GM12878 (cell line): ENCODE measurements at regions not wholly inside any gene's neighbourhood (a gene's known extent, or its start where the extent isn't known, plus 50 kb on each side); places are given as distances from the start of the nearest gene placed in this dataset.

Source experiments
- ATAC-seq: fragments of 200-7000 bp; cut with Tn5 transposase; 3 replicates; pipeline ENCODE4 v1.9.1; 2020; ENCODE audit warnings: mild to moderate bottlenecking, moderate library complexity
- BruUV-seq: library from RNA; stranded (reverse); fragments of 400-500 nt; replicated peaks from 2 replicates; lab custom pipeline; 2021; lab: Mats Ljungman, UMichigan
- CTCF ChIA-PET: fragments of 300-600 bp; sonication (Branson Sonifier 250); formaldehyde crosslinking; extraction: SDS; loops from one replicate; lab custom pipeline; 2021; ENCODE audit warnings: inconsistent platforms; lab: Yijun Ruan, JAX
- POLR2A ChIA-PET: fragments of 350-600 bp; formaldehyde crosslinking; extraction: SDS; loops from one replicate; lab custom pipeline; 2021; ENCODE audit warnings: inconsistent platforms; lab: Charles Lee
- RAD21 ChIA-PET: fragments of 300-600 bp; sonication (Branson Sonifier 250); formaldehyde crosslinking; loops from one replicate; lab custom pipeline; 2023; ENCODE audit warnings: antibody characterized with exemption; ENCODE audit not compliant: unreplicated experiment; lab: Charles Lee
- SMC1A ChIA-PET: fragments of 300-600 bp; sonication (Branson Sonifier 250); formaldehyde crosslinking; loops from one replicate; lab custom pipeline; 2023; ENCODE audit not compliant: unreplicated experiment, uncharacterized antibody; lab: Charles Lee
- DNase-seq: peaks from one replicate; pipeline ENCODE4 v3.0.0-alpha.2; 2011; ENCODE audit warnings: low read depth, low spot score
- FAIRE-seq: peaks from 3 replicates; lab custom pipeline; 2011; peaks lifted over from hg19 to GRCh38; lab: Jason Lieb, UNC
- H2AFZ ChIP-seq: 2 replicates; pipeline ENCODE4 v1.6.0; 2011; ENCODE audit warnings: low read depth, low read length, control low read depth; ENCODE audit not compliant: control insufficient read depth
- H3K27ac ChIP-seq: 2 replicates; pipeline ENCODE4 v1.5.1; 2011; ENCODE audit warnings: control low read depth; ENCODE audit not compliant: control insufficient read depth, insufficient read depth
- H3K27me3 ChIP-seq, 2 experiments: replicated peaks in 1 of 2; 2 replicates each; pipeline versions ENCODE4 v1.6.0 to v1.6.1; 2011; ENCODE audit warnings: low read length in 1 of 2; ENCODE audit not compliant: control insufficient read depth in 2 of 2, insufficient read depth in 2 of 2
- H3K36me3 ChIP-seq, 2 experiments: 2 replicates each; pipeline ENCODE4 v1.5.1; 2011; ENCODE audit warnings: low read length in 1 of 2; ENCODE audit not compliant: control insufficient read depth in 2 of 2, insufficient read depth in 2 of 2
- H3K4me1 ChIP-seq: 2 replicates; pipeline ENCODE4 v1.6.1; 2011; ENCODE audit warnings: mild to moderate bottlenecking, low read length, moderate library complexity, mixed read lengths; ENCODE audit not compliant: control insufficient read depth, insufficient read depth
- H3K4me2 ChIP-seq: 2 replicates; pipeline ENCODE4 v1.6.0; 2011; ENCODE audit warnings: control low read depth; ENCODE audit not compliant: control insufficient read depth, insufficient read depth
- H3K4me3 ChIP-seq: fragments of 200-600 bp; sonication (generic); 2 replicates; pipeline ENCODE4 v1.5.1; 2016
- H3K79me2 ChIP-seq: 2 replicates; pipeline ENCODE4 v1.6.0; 2011; ENCODE audit warnings: low read length; ENCODE audit not compliant: control insufficient read depth, insufficient read depth
- H3K9ac ChIP-seq: 2 replicates; pipeline ENCODE4 v1.8.0; 2011; ENCODE audit warnings: low read length, control low read depth, mixed read lengths; ENCODE audit not compliant: control insufficient read depth, insufficient read depth
- H3K9me3 ChIP-seq: replicated peaks from 3 replicates; pipeline ENCODE4 v1.5.1; 2011; ENCODE audit warnings: mild to moderate bottlenecking, low read length; ENCODE audit not compliant: control insufficient read depth, insufficient read depth
- H4K20me1 ChIP-seq: 2 replicates; pipeline ENCODE4 v1.6.0; 2011; ENCODE audit not compliant: control insufficient read depth, insufficient read depth
- BCL11A ChIP-seq: IDR thresholded peaks from 2 replicates; pipeline ENCODE4 v1.6.1; 2011; ENCODE audit warnings: low read depth, low read length
- MEF2B ChIP-seq: fragments of 450-650 bp; IDR thresholded peaks from 2 replicates; pipeline ENCODE4 v1.6.1; 2018; ENCODE audit warnings: mild to moderate bottlenecking, moderate library complexity; ENCODE audit not compliant: partially characterized antibody, poor library complexity, severe bottlenecking
- SKIL ChIP-seq: fragments of 450-650 bp; IDR thresholded peaks from 2 replicates; pipeline ENCODE4 v1.6.1; 2017; ENCODE audit warnings: mild to moderate bottlenecking, low read depth, inconsistent platforms; ENCODE audit not compliant: poor library complexity, severe bottlenecking
- USF2 ChIP-seq: IDR thresholded peaks from 2 replicates; pipeline ENCODE4 v1.6.1; 2011; ENCODE audit warnings: low read depth, low read length, improper control_type of control experiment, borderline replicate concordance
- WGBS: methylation state at CpG from one replicate; pipeline ENCODE4 v1.1.6; 2016; ENCODE audit warnings: low lambda C conversion rate; ENCODE audit not compliant: insufficient replicate concordance, insufficient coverage; ENCODE audit errors: missing lambda C conversion rate; 5-methylcytosine and 5-hydroxymethylcytosine counted together
- in situ Hi-C: fragments of 300-500 bp; cut with MboI; formaldehyde crosslinking; loops from 9 replicates; pipeline ENCODE4 v1.14.3; 2018; ENCODE audit warnings: mixed read lengths
- intact Hi-C: fragments of 100-400 bp; cut with micrococcal nuclease; formaldehyde crosslinking; loops from one replicate; pipeline ENCODE4 v1.14.2; 2022; ENCODE audit not compliant: unreplicated experiment

GRCh38 chr13:95387733-95388207, 86.5 kb upstream of the ABCC4 start (continued):
- TF ChIP-seq SKIL = no peak
- TF ChIP-seq, all 136 proteins: peak for 0

GRCh38 chr13:95388420-95389079, 87.3 kb upstream of the ABCC4 start:
- no peak overlapping the region for H3K4me3 ChIP-seq
- BruUV-seq = no TSS peak
- H2AFZ ChIP-seq = no peak overlapping the region
- TF ChIP-seq MEF2B = peak; percentile 38
- TF ChIP-seq BCL11A = 0 out of 2 replicates have a peak, but pooled peaks have one; percentile 8
- TF ChIP-seq USF2 = no peak
- in situ Hi-C loops (no loop called here), intact Hi-C loops (no loop called here)
- peak; percentile 74 for ATAC-seq
- H3K4me2 ChIP-seq = 0 out of 2 replicates have a peak overlapping the region, but pooled peaks have one; percentile 0
- no peaks in the 10 kb centered on the region for H3K27me3 ChIP-seq
- no peaks in the 10 kb centered on the region for H3K79me2 ChIP-seq
- no peaks in the 10 kb centered on the region for H3K36me3 ChIP-seq
- RAD21 ChIA-PET = interaction anchor here (0.7 to 3.9 kb wide), 9 partner anchors 8 to 199 kb away, joined by 4 to 26 read pairs (median 4); no protein-coding TSS in a partner anchor
- no peak overlapping the region for H3K9ac ChIP-seq
- H3K27ac ChIP-seq = peak overlapping the region; percentile 30; the same call in 1 of the 2 replicates
- POLR2A ChIA-PET = interaction anchor here (0.8 to 1.7 kb wide), 4 partner anchors 11 to 207 kb away, joined by 3 to 4 read pairs (median 3); no protein-coding TSS in a partner anchor
- no peaks in the 10 kb centered on the region; the same call in 1 of the 3 replicates for H3K9me3 ChIP-seq
- H4K20me1 ChIP-seq = no peaks in the 10 kb centered on the region
- CTCF ChIA-PET = interaction anchor here (0.7 to 5.4 kb wide), 10 partner anchors 8 to 198 kb away, joined by 3 to 65 read pairs (median 5); no protein-coding TSS in a partner anchor
- DNase-seq = no peak
- peaks cover 24% of the 10 kb centered on the region for H3K4me1 ChIP-seq
- WGBS = 0% methylated on average over 2 of the region's 2 CpGs
- SMC1A ChIA-PET = interaction anchor here (0.7 to 4.0 kb wide), 13 partner anchors 11 to 199 kb away, joined by 3 to 25 read pairs (median 4); no protein-coding TSS in a partner anchor
- FAIRE-seq = no peak
